Retinal pigment epithelial cell (primary cell): ENCODE measurements at regions not wholly inside any gene's neighbourhood (a gene's known extent, or its start where the extent isn't known, plus 50 kb on each side); places are given as distances from the start of the nearest gene placed in this dataset.
"Not testable (repeated sequence)": the region's sequence is repeated elsewhere in the genome, so short reads cannot be mapped to it uniquely, and the experiment has no call there.

Experiments
- DNase-seq: peaks from one replicate; pipeline ENCODE4 v3.0.0-alpha.2; 2010; ENCODE audit warnings: low read depth
- H3K4me3 ChIP-seq: 2 replicates; pipeline ENCODE4 v1.5.1; 2011; ENCODE audit warnings: mild to moderate bottlenecking, low read length, control low read depth, moderate library complexity
- TF ChIP-seq, protein P1 (sequence below): conservative IDR thresholded peaks from 2 replicates; pipeline ENCODE4 v1.5.1; 2011; ENCODE audit warnings: low read depth, low read length, control low read depth, inconsistent platforms

DNA sequence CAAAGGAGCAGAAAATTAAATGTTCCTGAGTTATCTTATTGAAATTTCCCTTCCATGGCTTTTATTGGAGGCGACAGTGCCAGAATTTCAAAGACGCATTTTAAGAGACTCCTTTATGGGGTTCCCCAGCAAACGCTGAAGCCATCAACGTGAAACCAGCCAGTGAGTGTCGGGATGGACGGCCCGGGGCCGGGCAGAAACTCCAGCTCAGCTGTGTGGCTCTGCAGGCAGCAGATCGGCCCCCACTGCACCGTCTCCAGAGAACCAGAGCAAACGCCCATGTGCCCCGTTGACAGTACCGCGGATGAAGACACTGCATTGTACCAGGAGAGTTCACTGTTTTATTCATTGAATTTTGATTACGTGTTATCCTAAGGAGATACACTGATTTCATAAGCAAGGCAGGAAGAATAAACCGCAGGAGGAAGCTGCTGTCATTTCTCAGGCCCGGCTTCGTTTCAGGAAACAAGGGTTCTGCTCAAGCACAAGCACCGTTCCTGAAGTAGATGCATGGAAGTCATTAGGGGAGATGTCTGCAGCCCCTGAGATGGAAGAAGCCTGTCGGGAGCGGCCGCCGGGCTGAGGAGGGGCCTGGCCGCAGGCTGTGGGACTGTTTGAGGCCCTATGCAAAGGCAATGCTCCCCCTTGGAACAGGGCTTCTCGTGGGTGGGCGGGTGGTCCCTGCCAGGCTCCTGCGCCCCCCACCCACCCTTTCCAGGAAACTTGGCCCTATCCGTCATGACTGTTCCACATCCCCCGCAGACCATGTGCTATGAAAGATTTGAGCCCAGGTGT, 639.7 kb downstream of the TBC1D22A start:
- H3K4me3 ChIP-seq, result no peak overlapping the region
- TF ChIP-seq, protein P1, sequence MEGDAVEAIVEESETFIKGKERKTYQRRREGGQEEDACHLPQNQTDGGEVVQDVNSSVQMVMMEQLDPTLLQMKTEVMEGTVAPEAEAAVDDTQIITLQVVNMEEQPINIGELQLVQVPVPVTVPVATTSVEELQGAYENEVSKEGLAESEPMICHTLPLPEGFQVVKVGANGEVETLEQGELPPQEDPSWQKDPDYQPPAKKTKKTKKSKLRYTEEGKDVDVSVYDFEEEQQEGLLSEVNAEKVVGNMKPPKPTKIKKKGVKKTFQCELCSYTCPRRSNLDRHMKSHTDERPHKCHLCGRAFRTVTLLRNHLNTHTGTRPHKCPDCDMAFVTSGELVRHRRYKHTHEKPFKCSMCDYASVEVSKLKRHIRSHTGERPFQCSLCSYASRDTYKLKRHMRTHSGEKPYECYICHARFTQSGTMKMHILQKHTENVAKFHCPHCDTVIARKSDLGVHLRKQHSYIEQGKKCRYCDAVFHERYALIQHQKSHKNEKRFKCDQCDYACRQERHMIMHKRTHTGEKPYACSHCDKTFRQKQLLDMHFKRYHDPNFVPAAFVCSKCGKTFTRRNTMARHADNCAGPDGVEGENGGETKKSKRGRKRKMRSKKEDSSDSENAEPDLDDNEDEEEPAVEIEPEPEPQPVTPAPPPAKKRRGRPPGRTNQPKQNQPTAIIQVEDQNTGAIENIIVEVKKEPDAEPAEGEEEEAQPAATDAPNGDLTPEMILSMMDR, result no peak
- DNase-seq, result no peak

DNA sequence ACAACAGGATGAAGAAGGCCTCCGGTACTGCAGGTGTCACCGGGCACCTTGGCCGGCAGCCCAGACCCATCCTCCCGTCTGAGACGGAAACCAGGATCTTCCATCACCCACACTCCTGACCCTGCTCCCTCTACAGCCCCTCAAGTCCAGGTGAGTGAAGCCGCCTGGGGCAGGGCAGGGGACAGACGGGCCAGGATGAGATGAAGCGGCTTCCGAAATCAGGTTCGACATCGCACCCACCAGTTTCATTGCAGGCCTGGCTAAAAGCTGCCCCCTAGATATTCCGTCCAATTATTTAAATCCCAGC, 639.1 kb downstream of the TBC1D22A start:
- TF ChIP-seq, protein P1, result no peak
- H3K4me3 ChIP-seq, result no peak overlapping the region
- DNase-seq, result no peak

DNA sequence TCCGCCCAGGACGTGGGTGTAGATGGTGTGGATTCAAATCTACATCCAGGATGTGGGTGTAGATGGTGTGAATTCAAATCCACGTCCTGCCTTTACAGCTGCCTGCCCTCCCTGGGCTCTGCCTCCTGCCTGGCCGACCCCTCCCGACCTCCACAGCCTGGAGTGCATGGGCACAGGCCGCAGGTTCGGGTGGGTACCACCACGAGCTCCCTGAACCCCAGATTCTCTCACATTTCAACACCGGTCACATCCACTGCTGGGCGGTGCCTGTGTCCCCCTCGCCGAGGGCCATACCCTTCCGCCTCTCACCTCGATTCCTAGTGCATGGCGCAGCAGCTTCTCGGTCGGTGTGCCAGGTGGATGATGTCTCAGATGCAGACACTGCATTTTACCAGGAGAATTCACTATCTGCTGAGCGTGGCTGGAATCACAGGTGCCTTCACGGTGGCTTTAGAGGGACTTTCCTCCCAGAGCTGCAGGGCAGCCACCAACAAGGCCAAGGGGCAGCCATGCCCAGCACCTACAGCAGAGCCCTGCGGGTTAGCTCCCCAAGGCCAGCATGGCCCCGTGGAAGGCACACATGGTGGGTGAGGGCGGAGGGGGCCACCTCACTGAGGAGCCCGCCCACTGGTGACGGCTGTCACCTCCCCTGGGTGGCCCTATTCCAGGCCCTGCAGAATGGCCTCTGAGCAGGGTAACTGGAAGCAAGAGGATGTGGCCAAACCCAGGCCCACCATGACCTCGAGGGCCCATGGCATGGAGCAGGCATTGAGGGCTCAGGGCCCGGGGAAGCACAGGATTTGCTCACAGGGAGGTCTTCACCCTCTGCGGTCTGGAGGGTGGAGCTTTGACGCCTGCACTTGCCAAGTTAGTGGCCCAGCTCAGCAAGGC, 638.5 kb downstream of the TBC1D22A start:
- no peak overlapping the region for H3K4me3 ChIP-seq
- TF ChIP-seq, protein P1, result no peak
- DNase-seq, result no peak

DNA sequence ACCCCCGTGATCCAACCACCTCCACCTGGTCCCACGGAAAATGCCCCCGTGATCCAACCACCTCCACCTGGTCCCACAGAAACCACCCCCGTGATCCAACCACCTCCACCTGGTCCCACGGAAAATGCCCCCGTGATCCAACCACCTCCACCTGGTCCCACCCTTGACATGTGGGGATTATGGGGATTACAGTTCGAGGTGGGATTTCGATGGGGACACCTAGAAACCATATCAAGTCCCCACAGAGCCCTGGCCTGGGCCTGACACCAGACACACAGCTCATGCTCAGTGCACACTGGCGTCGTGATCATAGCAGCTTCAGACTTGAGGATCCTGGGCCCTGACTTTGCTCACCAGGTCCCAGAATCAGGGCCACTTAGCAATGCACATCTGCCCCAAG, 637.7 kb downstream of the TBC1D22A start:
- not testable (repeated sequence) for DNase-seq, H3K4me3 ChIP-seq

DNA sequence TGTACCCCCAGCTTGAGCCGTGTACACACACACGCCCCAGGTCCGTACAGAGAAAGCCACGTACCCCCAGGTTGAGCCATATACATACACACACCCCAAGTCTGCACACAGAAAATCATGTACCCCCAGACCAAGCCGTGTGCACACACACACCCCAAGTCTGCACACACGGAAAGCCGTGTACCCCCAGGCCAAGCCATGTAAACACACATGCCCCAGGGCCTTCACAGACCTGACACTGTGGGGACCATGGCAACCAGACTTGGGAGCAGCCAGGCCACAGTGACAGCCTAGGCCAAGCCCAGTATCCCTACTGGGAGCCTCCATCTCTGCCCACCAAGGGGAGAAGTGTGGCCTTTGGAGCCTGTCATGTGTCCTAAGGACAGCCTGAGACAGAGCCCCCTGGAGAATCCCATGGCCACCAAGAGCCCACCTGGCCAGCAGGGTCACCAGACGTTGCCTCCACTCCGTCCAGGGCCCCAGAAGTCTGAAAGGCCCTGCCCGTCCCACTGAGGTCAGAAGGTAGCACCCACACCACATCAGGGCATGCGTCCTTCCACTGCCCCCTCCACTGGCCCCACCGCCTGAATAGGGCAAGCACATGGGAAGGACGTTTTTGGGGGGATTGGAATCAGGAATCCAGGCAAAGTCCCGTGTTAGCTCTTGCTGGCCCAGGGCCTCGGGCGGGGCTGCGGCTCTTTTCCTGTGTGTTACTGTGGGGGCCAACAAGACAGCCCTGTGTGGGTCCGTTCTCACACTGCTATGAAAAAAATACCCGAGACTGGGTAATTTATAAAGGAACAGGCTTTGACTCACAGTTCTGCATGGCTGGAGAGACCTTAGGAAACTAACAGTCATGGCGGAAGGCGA, 636.7 kb downstream of the TBC1D22A start:
- no peak overlapping the region for H3K4me3 ChIP-seq
- no peak for DNase-seq
- TF ChIP-seq, protein P1, result no peak

DNA sequence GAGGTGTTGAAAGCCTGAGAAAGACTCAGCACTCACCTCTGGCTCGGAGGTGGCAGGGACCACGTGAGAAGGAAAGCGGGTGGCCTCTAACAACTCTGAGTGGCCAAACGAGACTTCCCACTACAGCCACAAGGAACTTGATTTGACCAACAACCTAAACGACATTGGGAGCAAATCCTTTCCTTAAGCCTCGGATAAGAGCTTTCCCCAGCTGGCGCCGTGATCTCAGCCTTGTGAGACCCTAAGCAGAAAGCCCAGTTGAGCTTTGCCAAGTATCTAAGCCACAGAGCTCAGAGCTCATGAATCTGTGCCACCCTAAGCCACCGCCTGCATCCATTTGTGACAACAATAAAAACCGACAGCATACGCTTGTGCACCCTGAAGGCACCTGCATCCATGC, 636.0 kb downstream of the TBC1D22A start:
- no peak overlapping the region for H3K4me3 ChIP-seq
- no peak for DNase-seq
- TF ChIP-seq, protein P1, result no peak

DNA sequence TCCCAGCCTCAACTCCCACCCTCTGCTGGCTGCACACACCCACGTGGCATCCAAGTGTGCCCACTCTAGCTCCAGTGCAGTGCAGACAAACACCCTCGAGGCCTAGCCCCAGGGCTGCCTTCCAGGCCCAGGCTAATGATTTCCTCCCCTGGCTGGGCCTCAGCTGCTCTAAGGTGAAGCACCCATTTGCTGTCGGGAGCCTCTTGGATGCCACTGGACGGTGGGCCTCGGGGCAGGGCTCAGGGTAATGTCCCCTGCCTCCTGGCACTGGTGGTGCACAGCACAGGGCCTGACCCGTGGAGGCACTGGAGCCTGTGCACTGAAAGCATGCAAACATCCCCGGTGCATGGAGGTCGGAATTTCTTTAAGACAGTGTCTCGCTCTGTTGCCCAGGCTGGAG, 635.2 kb downstream of the TBC1D22A start:
- TF ChIP-seq, protein P1, result no peak
- DNase-seq, result no peak
- H3K4me3 ChIP-seq, result no peak overlapping the region
